Activated CD4-positive, alpha-beta memory T cell treated with anti-CD3 and anti-CD28 coated beads for 36 hours (primary cell): ENCODE measurements at regions not wholly inside any gene's neighbourhood (a gene's known extent, or its start where the extent isn't known, plus 50 kb on each side); places are given as distances from the start of the nearest gene placed in this dataset.
"Not testable (repeated sequence)": the region's sequence is repeated elsewhere in the genome, so short reads cannot be mapped to it uniquely, and the experiment has no call there.

Experiments
- CTCF ChIA-PET: fragments of 350-600 bp; sonication (Branson Sonifier 250); formaldehyde crosslinking; loops from one replicate; lab custom pipeline; 2021; ENCODE audit warnings: antibody characterized with exemption, inconsistent platforms; lab: Charles Lee
- POLR2A ChIA-PET: fragments of 350-600 bp; sonication (Branson Sonifier 250); formaldehyde crosslinking; loops from one replicate; lab custom pipeline; 2021; ENCODE audit warnings: antibody characterized with exemption; lab: Charles Lee
- DNase-seq: peaks from one replicate; pipeline ENCODE4 v3.0.0-alpha.2; 2020
- H3K27ac Mint-ChIP-seq: one replicate; pipeline ENCODE4 v1.8.0; 2021; ENCODE audit warnings: mixed read lengths
- H3K27me3 Mint-ChIP-seq: one replicate; pipeline ENCODE4 v1.8.0; 2021; ENCODE audit warnings: mixed read lengths
- H3K36me3 Mint-ChIP-seq: one replicate; pipeline ENCODE4 v1.8.0; 2021; ENCODE audit warnings: mixed read lengths
- H3K4me1 Mint-ChIP-seq: one replicate; pipeline ENCODE4 v1.8.0; 2021; ENCODE audit warnings: low read depth, mixed read lengths
- H3K4me3 Mint-ChIP-seq: one replicate; pipeline ENCODE4 v1.8.0; 2021; ENCODE audit warnings: mild to moderate bottlenecking, mixed read lengths
- H3K9me3 Mint-ChIP-seq: one replicate; pipeline ENCODE4 v1.8.0; 2021; ENCODE audit warnings: mixed read lengths
- intact Hi-C: fragments of 100-400 bp; cut with micrococcal nuclease; formaldehyde crosslinking; loops from one replicate; pipeline ENCODE4 v1.15.1; 2023

GRCh38 chr2:66144324-66144723 lies 290.6 kb upstream of the MEIS1 start:
- H3K4me3 Mint-ChIP-seq, intact Hi-C loops, H3K9me3 Mint-ChIP-seq, H3K27ac Mint-ChIP-seq, H3K27me3 Mint-ChIP-seq, H3K4me1 Mint-ChIP-seq, DNase-seq, POLR2A ChIA-PET, CTCF ChIA-PET, H3K36me3 Mint-ChIP-seq: not testable (repeated sequence)

- intact Hi-C loops: no loop called here
- Mint-ChIP-seq H3K27me3 (no peaks in the 10 kb centered on the region), H3K36me3 (no peaks in the 10 kb centered on the region), H3K4me3 (no peak overlapping the region), H3K9me3 (peaks cover 12% of the 10 kb centered on the region), H3K27ac (no peak overlapping the region), H3K4me1 (no peaks in the 10 kb centered on the region)
- ChIA-PET POLR2A (no interaction called here), CTCF (no interaction called here)
- DNase-seq: no peak
Measured at GRCh38 chr2:66137606-66138130, 297.3 kb upstream of the MEIS1 start.

GRCh38 chr2:66134138-66134701 lies 300.7 kb upstream of the MEIS1 start:
- ChIA-PET POLR2A (no interaction called here), CTCF (no interaction called here)
- Mint-ChIP-seq H3K27me3 (no peaks in the 10 kb centered on the region), H3K4me1 (no peaks in the 10 kb centered on the region), H3K36me3 (no peaks in the 10 kb centered on the region), H3K9me3 (peaks cover 14% of the 10 kb centered on the region), H3K4me3 (no peak overlapping the region), H3K27ac (no peak overlapping the region)
- no peak for DNase-seq
- intact Hi-C loops: no loop called here

- intact Hi-C loops: no loop called here
- H3K9me3 Mint-ChIP-seq: peaks cover 2% of the 10 kb centered on the region
- H3K4me3 Mint-ChIP-seq: no peak overlapping the region
- H3K4me1 Mint-ChIP-seq: no peaks in the 10 kb centered on the region
- CTCF ChIA-PET: no interaction called here
- no peaks in the 10 kb centered on the region for H3K27me3 Mint-ChIP-seq
- no peak for DNase-seq
- POLR2A ChIA-PET: no interaction called here
- H3K36me3 Mint-ChIP-seq: no peaks in the 10 kb centered on the region
- H3K27ac Mint-ChIP-seq: no peak overlapping the region
Measured at GRCh38 chr2:66127656-66128055, 307.3 kb upstream of the MEIS1 start.

- Mint-ChIP-seq H3K9me3 (peaks cover 2% of the 10 kb centered on the region), H3K36me3 (no peaks in the 10 kb centered on the region), H3K4me1 (no peaks in the 10 kb centered on the region), H3K27me3 (no peaks in the 10 kb centered on the region), H3K4me3 (no peak overlapping the region), H3K27ac (no peak overlapping the region)
- ChIA-PET CTCF (no interaction called here), POLR2A (no interaction called here)
- intact Hi-C loops: no loop called here
- DNase-seq: no peak
Measured at GRCh38 chr2:66127061-66127460, 307.9 kb upstream of the MEIS1 start.

GRCh38 chr2:66125951-66126350 lies 309.0 kb upstream of the MEIS1 start:
- ChIA-PET CTCF (no interaction called here), POLR2A (no interaction called here)
- H3K4me1 Mint-ChIP-seq: no peaks in the 10 kb centered on the region

GRCh38 chr2:66122516-66122915 lies 312.4 kb upstream of the MEIS1 start:
- Mint-ChIP-seq H3K4me1 (no peaks in the 10 kb centered on the region), H3K27ac (no peak overlapping the region), H3K27me3 (no peaks in the 10 kb centered on the region), H3K36me3 (no peaks in the 10 kb centered on the region), H3K4me3 (no peak overlapping the region), H3K9me3 (no peaks in the 10 kb centered on the region)
- POLR2A ChIA-PET: no interaction called here
- intact Hi-C loops: no loop called here
- no peak for DNase-seq
- CTCF ChIA-PET: no interaction called here

More at GRCh38 chr2:66125951-66126350, 309.0 kb upstream of the MEIS1 start:
- Mint-ChIP-seq H3K27me3 (no peaks in the 10 kb centered on the region), H3K36me3 (no peaks in the 10 kb centered on the region), H3K4me3 (no peak overlapping the region), H3K9me3 (peaks cover 2% of the 10 kb centered on the region), H3K27ac (no peak overlapping the region)
- DNase-seq: no peak
- intact Hi-C loops: no loop called here

GRCh38 chr2:66121946-66122345 lies 313.0 kb upstream of the MEIS1 start:
- POLR2A ChIA-PET: no interaction called here
- H3K27ac Mint-ChIP-seq: no peak overlapping the region
- CTCF ChIA-PET: no interaction called here
- no peaks in the 10 kb centered on the region for H3K4me1 Mint-ChIP-seq
- H3K4me3 Mint-ChIP-seq: no peak overlapping the region
- no peak for DNase-seq
- no peaks in the 10 kb centered on the region for H3K27me3 Mint-ChIP-seq
- no peaks in the 10 kb centered on the region for H3K9me3 Mint-ChIP-seq
- no peaks in the 10 kb centered on the region for H3K36me3 Mint-ChIP-seq
- intact Hi-C loops: no loop called here

GRCh38 chr2:66113988-66114625 lies 320.8 kb upstream of the MEIS1 start:
- Mint-ChIP-seq H3K27ac (no peak overlapping the region), H3K4me1 (no peaks in the 10 kb centered on the region), H3K36me3 (no peaks in the 10 kb centered on the region), H3K27me3 (no peaks in the 10 kb centered on the region), H3K9me3 (peaks cover 2% of the 10 kb centered on the region), H3K4me3 (no peak overlapping the region)
- ChIA-PET CTCF (no interaction called here), POLR2A (no interaction called here)
- no peak for DNase-seq
- intact Hi-C loops: no loop called here

- intact Hi-C loops: no loop called here
- Mint-ChIP-seq H3K27me3 (no peaks in the 10 kb centered on the region), H3K9me3 (peaks cover 2% of the 10 kb centered on the region), H3K4me1 (no peaks in the 10 kb centered on the region), H3K36me3 (no peaks in the 10 kb centered on the region), H3K27ac (no peak overlapping the region), H3K4me3 (no peak overlapping the region)
- POLR2A ChIA-PET: no interaction called here
- DNase-seq: no peak
- CTCF ChIA-PET: interaction anchor here (0.6 kb wide), 1 partner anchor 1076 kb away, joined by 3 read pairs; no protein-coding TSS in a partner anchor
Measured at GRCh38 chr2:66111706-66112105, 323.2 kb upstream of the MEIS1 start.

GRCh38 chr2:66110608-66111007 lies 324.3 kb upstream of the MEIS1 start:
- CTCF ChIA-PET: no interaction called here
- H3K4me1 Mint-ChIP-seq: no peaks in the 10 kb centered on the region
- DNase-seq: no peak
- no peak overlapping the region for H3K27ac Mint-ChIP-seq
- no peak overlapping the region for H3K4me3 Mint-ChIP-seq
- POLR2A ChIA-PET: no interaction called here
- no peaks in the 10 kb centered on the region for H3K27me3 Mint-ChIP-seq
- H3K36me3 Mint-ChIP-seq: no peaks in the 10 kb centered on the region
- peaks cover 2% of the 10 kb centered on the region for H3K9me3 Mint-ChIP-seq
- intact Hi-C loops: no loop called here

- intact Hi-C loops: no loop called here
- no peaks in the 10 kb centered on the region for H3K27me3 Mint-ChIP-seq
- no peak overlapping the region for H3K4me3 Mint-ChIP-seq
- H3K27ac Mint-ChIP-seq: no peak overlapping the region
- ChIA-PET CTCF (no interaction called here), POLR2A (no interaction called here)
- DNase-seq: no peak
- peaks cover 2% of the 10 kb centered on the region for H3K9me3 Mint-ChIP-seq
- H3K36me3 Mint-ChIP-seq: no peaks in the 10 kb centered on the region
- H3K4me1 Mint-ChIP-seq: no peaks in the 10 kb centered on the region
Measured at GRCh38 chr2:66110086-66110485, 324.8 kb upstream of the MEIS1 start.

- DNase-seq: no peak
- H3K4me3 Mint-ChIP-seq: no peak overlapping the region
- no peaks in the 10 kb centered on the region for H3K27me3 Mint-ChIP-seq
- no peaks in the 10 kb centered on the region for H3K36me3 Mint-ChIP-seq
- H3K9me3 Mint-ChIP-seq: peaks cover 2% of the 10 kb centered on the region
- intact Hi-C loops: no loop called here
- H3K27ac Mint-ChIP-seq: no peak overlapping the region
- ChIA-PET POLR2A (no interaction called here), CTCF (no interaction called here)
- no peaks in the 10 kb centered on the region for H3K4me1 Mint-ChIP-seq
Measured at GRCh38 chr2:66109419-66109818, 325.5 kb upstream of the MEIS1 start.
